ACHN (cell line): ENCODE measurements at regions not wholly inside any gene's neighbourhood (a gene's known extent, or its start where the extent isn't known, plus 50 kb on each side); places are given as distances from the start of the nearest gene placed in this dataset.
A peak's percentile ranks its signal among the peaks of the same experiment; 100 is the strongest.
"Not testable (repeated sequence)": the region's sequence is repeated elsewhere in the genome, so short reads cannot be mapped to it uniquely, and the experiment has no call there.

Experiments
- DNase-seq: peaks from one replicate; pipeline ENCODE4 v3.0.0-alpha.2; 2015
- in situ Hi-C: cut with HindIII; loops from 2 replicates; pipeline ENCODE4 v1.10.0; 2017; ENCODE audit warnings: low sequenced_read_pairs, low pct_ligation_motif_present, low pct_unique_long_range_greater_than_20kb

DNA sequence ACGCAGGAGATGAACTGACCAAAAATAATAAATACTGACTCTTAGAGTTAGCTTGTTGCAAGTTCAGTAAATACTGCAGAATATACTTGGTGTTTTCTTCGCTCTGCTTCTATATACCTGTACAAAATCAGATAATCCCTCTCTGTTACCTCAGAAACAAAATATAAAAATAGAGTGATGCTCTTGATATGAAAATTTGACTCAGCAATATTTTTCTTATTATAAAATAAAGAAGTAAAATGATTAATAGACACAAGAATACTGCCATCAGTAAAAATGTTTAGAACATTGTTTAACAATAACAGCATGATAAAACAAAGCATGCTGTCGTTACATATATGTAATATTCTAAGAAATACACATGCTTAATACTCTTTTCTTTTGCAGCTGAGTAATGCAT lies 1366.9 kb upstream of the EYS start:
- in situ Hi-C loops: no loop called here

DNA sequence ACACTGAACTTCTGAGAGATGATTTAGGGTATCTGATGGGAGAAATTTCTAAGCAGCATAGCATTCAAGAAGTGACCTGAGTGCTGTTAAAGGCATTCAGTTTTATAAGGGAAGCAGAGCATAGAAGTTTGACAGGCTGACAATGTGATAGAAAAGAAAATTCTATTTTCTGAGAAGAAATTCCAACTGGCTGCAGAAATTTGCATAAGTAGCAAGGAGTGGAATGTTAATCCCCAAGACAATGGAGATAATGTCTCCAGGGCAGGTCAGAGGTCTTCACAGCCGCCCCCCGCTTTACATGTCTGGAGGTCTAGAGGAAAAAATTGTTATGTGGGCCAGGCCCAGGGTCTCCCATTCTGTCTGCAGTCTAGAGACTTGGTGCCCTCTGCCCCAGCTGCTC lies 1361.8 kb upstream of the EYS start:
- in situ Hi-C loops: no loop called here

More for the DNA sequence above, 1366.9 kb upstream of the EYS start:
- DNase-seq: no peak

GRCh38 chr6:67064323-67064722 lies 1357.3 kb upstream of the EYS start:
- in situ Hi-C loops: no loop called here
- no peak for DNase-seq

More for the DNA sequence above, 1361.8 kb upstream of the EYS start:
- no peak for DNase-seq

DNA sequence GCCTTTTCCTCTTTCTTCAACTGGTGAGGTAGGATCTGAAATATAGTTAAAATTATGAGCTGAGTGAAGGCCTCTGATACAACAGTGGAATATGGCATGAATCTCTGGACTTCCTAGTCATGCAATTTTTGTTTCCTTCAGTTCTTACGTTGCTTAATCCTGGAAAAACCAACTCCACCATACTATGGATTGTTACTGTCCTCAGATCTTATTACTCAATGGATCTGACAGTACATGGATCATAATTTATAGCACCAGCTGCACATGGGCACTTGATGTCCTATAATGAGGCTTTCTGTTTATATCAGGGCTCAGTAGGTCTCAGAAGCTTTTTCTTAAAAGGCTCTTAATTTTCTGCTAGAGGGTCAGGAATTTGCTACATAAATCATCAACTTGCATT lies 1341.0 kb upstream of the EYS start:
- in situ Hi-C loops: no loop called here
- DNase-seq: no peak

DNA sequence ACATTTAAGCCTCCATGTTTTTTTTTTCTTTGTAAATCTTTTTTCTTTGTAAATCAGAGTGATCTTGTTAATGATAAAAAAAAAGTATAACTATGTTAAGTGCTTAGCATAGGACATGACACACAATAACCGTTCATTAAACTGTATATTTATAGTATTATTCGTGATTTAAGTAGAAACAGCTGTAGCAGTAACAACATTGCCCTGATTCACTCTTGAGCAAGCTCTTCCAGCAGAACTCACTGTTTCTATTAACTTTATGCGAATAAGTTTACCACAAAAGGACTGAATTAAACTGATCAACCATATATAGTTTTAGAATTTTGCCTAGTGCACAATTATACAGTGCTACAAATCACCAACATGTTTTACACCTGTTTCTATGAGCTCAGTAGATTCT lies 1338.0 kb upstream of the EYS start:
- no peak for DNase-seq
- in situ Hi-C loops: no loop called here

DNA sequence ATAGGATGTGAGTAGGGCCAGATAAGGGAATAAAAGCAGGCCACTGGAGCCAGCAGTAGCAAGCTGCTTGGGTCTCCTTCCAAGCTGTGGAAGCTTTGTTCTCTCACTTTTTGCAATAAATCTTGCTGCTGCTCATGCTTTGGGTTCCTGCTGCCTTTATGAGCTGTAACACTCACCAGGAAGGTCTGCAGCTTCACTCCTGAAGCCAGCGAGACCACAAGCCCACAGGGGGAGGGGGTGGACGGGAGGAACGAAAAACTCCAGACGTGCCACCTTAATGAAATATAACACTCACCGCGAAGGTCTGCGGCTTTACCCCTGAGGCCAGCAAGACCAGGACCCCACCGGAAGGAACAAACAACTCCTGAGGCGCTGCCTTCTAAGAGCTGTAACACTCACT lies 1324.4 kb upstream of the EYS start:
- no peak for DNase-seq
- in situ Hi-C loops: no loop called here

DNA sequence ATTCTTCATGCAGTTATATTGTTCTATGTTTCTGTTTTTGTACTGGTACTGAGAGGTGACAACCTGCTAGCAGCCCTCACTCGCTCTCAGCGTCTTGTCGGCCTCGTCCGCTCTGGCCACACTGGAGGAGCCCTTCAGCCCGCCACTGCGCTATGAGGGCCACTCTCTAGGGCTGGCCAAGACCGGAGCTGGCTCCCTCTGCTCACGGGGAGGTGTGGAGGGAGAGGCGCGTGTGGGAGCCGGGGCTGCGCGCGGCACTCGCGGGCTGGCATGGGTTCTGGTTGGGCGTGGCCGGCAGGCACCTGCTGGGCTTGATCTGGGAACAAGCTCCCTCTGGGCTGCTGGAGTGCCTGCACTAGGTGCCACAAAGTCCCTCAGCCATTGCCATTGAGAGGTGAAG lies 1323.8 kb upstream of the EYS start:
- in situ Hi-C loops: no loop called here
- no peak for DNase-seq

DNA sequence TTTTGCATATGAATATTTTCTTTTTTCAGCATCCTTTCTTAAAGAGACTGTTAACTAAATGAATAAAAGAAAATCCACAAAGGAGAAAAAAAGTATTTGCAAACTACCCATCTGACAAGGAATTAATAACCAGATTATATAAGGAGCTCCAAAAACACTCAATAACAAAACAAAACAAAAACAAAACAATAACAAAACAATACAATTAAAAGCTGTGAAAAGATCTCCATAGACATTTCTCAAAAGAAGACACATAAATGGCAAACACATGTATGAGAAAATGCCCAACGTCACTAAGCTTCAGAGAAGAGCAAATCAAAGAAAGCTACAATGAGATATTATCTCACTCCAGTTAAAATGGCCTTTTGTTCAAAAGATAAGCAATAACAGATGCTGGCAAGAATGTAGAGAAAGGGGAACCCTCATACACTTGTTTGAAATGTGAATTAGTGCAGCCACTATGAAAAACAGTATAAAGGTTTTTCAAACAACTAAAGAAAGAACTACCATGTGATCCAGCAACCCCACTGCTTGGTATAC lies 1310.0 kb upstream of the EYS start:
- DNase-seq: no peak
- in situ Hi-C loops: no loop called here

DNA sequence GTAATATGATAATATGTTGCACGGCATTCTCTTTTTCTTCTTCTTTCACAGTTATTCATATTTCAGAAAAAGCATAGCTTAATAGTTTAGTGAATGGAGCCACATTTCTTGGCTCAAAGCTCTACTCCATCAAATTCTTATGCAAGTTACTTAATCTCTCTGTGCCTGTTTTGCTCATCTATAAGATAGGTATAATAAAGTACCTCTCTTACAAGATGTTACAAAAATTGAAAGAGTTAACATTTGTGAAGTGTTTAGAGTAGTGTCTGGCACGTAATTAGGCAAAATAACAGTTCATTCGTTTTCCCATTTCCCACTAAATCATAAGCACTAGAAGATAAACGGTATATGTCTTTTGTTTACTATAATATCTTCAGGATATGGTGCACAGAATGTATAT lies 1304.4 kb upstream of the EYS start:
- in situ Hi-C loops: no loop called here
- DNase-seq: no peak

DNA sequence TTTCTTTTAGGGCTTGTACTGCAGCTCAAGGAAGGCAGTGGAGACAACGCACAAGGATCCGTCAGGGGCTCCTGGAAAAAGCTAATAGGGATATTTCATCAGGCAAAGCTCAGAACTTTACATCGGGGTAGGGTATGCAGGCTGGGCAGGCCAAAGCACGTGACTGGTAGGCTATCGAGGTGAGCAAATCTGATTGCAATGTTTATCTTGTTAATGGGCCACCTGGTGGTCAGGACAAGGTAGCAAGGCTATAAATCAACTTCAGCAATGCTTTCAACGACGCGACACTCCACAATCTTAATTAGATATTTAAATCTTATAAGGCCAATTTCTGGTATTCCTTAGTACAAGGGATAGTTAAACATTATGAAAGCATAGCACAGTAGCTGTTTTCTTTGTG lies 1302.8 kb upstream of the EYS start:
- in situ Hi-C loops: no loop called here
- DNase-seq: peak; percentile 2

DNA sequence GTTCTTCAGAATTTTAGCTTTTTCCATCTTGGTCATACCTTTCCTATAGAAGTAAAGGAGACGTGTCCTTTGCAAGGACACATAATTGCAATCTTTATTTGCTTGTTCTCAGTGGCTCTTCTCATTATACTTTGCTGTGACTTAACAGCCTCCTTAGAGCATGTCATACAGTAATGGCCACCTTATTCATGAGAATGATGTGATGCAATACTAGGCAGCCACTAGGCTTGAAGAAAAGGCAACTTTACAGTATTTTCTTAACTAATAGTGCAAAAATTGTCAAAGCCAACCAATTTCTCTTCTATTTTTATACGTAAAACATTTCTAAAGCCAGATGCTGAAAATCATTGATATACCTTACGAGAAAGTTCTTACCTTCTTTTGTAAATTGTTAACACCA lies 1296.8 kb upstream of the EYS start:
- in situ Hi-C loops: no loop called here

DNA sequence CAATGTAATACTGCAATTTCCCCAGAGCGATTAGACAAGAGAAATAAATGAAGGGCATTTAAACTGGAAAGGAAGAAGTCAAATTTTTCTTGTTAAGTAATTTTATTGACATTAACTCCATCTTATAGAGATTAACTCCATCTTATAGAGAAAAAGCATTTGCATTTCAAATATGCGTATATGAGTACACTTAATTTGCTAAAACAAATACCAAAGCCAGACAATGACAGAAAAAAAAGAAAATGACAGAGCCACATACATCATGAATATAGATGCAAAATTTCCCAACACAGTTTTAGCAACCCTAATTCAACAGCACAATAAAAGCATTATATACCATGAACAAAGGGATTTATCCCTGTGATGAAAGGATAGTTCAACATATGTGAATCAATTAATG lies 1293.1 kb upstream of the EYS start:
- in situ Hi-C loops: no loop called here
- no peak for DNase-seq

More for the DNA sequence above, 1296.8 kb upstream of the EYS start:
- no peak for DNase-seq

DNA sequence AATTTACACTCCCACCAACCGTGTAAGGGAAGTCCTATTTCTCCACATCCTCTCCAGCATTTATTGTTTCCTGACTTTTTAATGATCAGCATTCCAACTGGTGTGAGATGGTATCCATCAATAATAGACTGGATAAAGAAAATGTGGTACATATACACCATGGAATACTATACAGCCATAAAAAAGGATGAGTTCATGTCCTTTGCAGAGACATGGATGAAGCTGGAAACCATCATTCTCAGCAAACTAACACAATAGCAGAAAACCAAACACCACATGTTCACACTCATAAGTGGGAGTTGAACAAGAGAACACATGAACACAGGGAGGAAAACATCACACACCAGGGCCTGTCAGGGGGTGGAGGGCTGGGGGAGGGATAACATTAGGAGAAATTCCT lies 1290.6 kb upstream of the EYS start:
- in situ Hi-C loops: not testable (repeated sequence)

DNA sequence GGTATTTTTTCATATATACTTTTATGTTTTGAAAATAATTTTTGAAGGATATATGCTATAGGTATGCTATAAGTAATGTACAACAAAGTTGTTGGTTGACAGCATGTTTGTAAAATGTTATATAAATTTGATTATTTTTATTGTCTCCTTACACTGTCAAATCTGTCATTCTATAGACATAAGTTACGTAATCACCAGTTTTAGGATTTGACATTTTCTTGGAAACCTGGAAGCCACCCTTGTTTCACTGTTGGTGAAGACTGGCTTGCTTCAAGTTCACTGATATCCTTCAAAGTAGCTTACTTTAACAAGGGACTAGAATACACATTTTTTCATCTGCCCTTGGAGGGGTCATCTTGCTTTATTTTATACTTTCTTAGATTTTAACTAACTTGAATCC lies 1288.6 kb upstream of the EYS start:
- DNase-seq: no peak
- in situ Hi-C loops: no loop called here

More for the DNA sequence above, 1290.6 kb upstream of the EYS start:
- not testable (repeated sequence) for DNase-seq

GRCh38 chr6:66993708-66994107 lies 1286.7 kb upstream of the EYS start:
- DNase-seq, in situ Hi-C loops: not testable (repeated sequence)

GRCh38 chr6:66993272-66993671 lies 1286.2 kb upstream of the EYS start:
- in situ Hi-C loops: no loop called here

DNA sequence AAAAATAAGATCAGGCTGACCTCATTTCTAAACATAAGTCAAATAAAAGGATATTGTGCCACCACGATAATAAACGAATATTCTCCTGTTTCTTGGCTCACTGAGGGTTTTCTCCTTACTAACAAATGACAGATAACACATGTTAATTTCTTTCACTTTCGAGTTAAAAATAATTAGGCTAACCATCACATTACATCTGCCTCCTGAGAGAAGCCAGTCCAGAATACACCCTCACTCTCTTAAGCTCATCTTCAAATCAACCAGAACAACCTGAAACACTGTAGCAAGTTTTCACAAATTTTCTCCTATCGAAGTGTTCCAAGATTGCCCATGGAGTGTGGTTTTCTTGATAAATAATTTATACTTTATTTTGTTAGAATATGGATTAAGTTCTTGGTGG lies 1285.6 kb upstream of the EYS start:
- no peak for DNase-seq
- in situ Hi-C loops: no loop called here

More at GRCh38 chr6:66993272-66993671, 1286.2 kb upstream of the EYS start:
- no peak for DNase-seq

DNA sequence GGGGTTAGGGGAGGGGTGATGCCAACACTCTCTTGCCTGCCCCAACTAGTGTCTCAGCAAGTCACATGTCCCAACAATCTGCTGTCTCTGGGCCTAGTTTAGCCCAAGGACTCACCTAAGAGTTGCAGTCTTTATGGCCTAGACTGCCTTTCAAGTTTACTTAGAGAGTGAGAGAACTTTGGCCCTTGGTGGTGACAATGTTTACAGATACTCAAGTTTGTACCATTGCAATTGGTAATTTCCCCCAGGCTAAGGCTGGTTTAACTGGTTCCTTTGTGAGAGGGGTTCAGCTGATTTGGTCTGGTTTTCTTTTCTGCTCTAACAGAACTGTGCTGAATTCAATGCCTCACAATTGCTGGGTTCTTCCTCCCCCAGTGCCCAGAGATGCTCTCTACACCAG lies 1279.9 kb upstream of the EYS start:
- no peak for DNase-seq
- in situ Hi-C loops: no loop called here

DNA sequence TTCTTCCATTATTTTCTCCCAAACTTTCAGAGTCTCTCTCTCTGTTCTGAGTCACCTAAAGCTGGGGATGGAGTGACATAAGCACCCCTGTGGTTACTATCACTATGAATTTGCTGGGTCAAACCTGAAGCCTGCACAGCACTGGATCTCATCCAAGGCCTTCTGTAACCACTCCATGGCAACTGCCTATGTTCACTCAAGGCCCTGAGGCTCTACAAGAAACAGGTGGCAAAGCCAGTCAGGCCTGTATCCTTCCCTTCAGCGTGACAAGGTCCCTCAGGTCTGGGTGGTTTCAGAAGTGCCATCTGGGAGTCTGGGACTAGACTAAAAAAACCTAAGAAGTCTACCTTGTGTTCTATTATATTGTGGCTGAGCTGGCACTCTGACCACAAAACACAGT lies 1278.8 kb upstream of the EYS start:
- in situ Hi-C loops: no loop called here
- no peak for DNase-seq

- in situ Hi-C loops: no loop called here
- DNase-seq: no peak
These were observed 1263.3 kb upstream of the EYS start for GRCh38 chr6:66970373-66970772.

- in situ Hi-C loops: no loop called here
- no peak for DNase-seq
These were observed 1258.2 kb upstream of the EYS start for GRCh38 chr6:66965227-66965626.
